Karpas-422 (cell line): ENCODE measurements at regions not wholly inside any gene's neighbourhood (a gene's known extent, or its start where the extent isn't known, plus 50 kb on each side); places are given as distances from the start of the nearest gene placed in this dataset.

Experiments
- DNase-seq: peaks from one replicate; pipeline ENCODE4 v3.0.0-alpha.2; 2015
- H2AFZ ChIP-seq: fragments of 200-600 bp; sonication (generic); 2 replicates; pipeline ENCODE4 v1.6.1; 2014; ENCODE audit warnings: antibody characterized with exemption, low read length, mixed read lengths
- H3K27ac ChIP-seq: fragments of 200-600 bp; sonication (generic); 2 replicates; pipeline ENCODE4 v1.5.1; 2014; ENCODE audit warnings: mild to moderate bottlenecking, low read length, moderate library complexity
- H3K27me3 ChIP-seq: fragments of 200-600 bp; sonication (generic); 2 replicates; pipeline ENCODE4 v1.6.1; 2014; ENCODE audit warnings: low read length, mixed read lengths
- H3K36me3 ChIP-seq: fragments of 200-600 bp; sonication (generic); 2 replicates; pipeline ENCODE4 v1.6.1; 2014; ENCODE audit warnings: low read length, mixed read lengths; ENCODE audit not compliant: insufficient read depth
- H3K4me1 ChIP-seq: fragments of 200-600 bp; sonication (generic); 2 replicates; pipeline ENCODE4 v1.6.1; 2014; ENCODE audit warnings: mild to moderate bottlenecking, low read length, mixed read lengths
- H3K4me2 ChIP-seq: fragments of 200-600 bp; sonication (generic); 2 replicates; pipeline ENCODE4 v1.6.1; 2014; ENCODE audit warnings: low read length, low read depth, mild to moderate bottlenecking; ENCODE audit not compliant: poor library complexity, severe bottlenecking
- H3K4me3 ChIP-seq: fragments of 200-600 bp; sonication (generic); 2 replicates; pipeline ENCODE4 v1.5.1; 2014; ENCODE audit warnings: mild to moderate bottlenecking, antibody characterized with exemption, low read length, mixed read lengths
- H3K79me2 ChIP-seq: fragments of 200-600 bp; sonication (generic); 2 replicates; pipeline ENCODE4 v1.6.1; 2014; ENCODE audit warnings: mild to moderate bottlenecking, low read length, mixed read lengths
- H3K9ac ChIP-seq: fragments of 200-600 bp; sonication (generic); 2 replicates; pipeline ENCODE4 v1.6.0; 2014; ENCODE audit warnings: low read length
- H3K9me2 ChIP-seq: fragments of 200-600 bp; sonication (generic), shearing (Covaris generic); replicated peaks from 2 replicates; pipeline ENCODE4 v1.6.0; 2014; ENCODE audit warnings: mild to moderate bottlenecking, low read length, moderate library complexity; ENCODE audit not compliant: insufficient read depth
- H3K9me3 ChIP-seq: fragments of 300-700, 200-600 bp; sonication (generic); 2 replicates; pipeline ENCODE4 v1.6.1; 2014; ENCODE audit warnings: low read length, mixed read lengths
- H4K20me1 ChIP-seq: fragments of 200-600 bp; sonication (generic); 2 replicates; pipeline ENCODE4 v1.6.1; 2014; ENCODE audit warnings: mild to moderate bottlenecking, antibody characterized with exemption, low read length, low read depth; ENCODE audit not compliant: insufficient read depth

DNA sequence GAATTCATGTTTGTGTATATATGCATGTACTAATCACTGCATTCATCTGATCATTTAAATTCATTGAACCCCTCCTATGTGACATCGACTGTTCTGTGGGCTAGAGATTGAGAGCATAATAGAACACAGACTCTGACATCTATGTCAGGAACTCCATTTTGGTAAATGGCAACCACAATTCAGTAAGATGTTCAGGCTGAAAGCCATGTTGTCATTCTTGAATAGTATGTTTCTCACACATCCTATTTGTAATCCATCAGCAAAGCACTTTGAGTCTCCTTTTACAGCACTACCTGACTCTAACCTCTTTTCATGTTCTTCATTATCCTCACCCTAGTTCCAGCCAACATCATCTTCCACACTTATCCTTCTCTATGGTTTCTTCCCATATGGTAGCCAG lies 413.8 kb upstream of the MEX3C start:
- Histone ChIP-seq H2AFZ (no peak overlapping the region), H3K9me3 (no peaks in the 10 kb centered on the region), H3K27ac (no peak overlapping the region), H3K27me3 (no peaks in the 10 kb centered on the region), H3K9ac (no peak overlapping the region), H3K79me2 (no peaks in the 10 kb centered on the region), H3K4me2 (no peak overlapping the region), H3K36me3 (no peaks in the 10 kb centered on the region), H3K4me3 (no peak overlapping the region), H4K20me1 (no peaks in the 10 kb centered on the region), H3K9me2 (no peaks in the 10 kb centered on the region), H3K4me1 (no peaks in the 10 kb centered on the region)
- DNase-seq: no peak

DNA sequence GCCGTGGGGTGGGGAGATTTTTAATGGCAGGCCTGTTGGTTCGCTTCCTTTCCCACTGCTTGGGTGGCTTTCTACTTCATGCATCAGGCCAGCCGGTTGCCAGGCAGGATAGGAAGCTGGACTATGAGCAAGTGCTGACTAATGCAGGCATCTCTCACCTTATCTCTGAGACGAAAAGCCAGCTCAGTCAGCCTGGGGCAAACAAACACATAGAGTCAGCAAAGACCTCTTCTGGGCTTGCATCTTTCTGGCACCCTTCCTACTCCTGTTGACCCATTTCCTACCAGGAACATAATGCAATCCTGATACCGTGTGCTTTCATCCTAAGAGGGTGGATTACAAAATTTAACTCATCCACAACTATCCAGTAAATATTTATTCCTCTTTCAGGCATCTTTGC lies 416.6 kb upstream of the MEX3C start:
- H3K9me2 ChIP-seq: no peaks in the 10 kb centered on the region
- H3K27me3 ChIP-seq: no peaks in the 10 kb centered on the region
- H3K9me3 ChIP-seq: no peaks in the 10 kb centered on the region
- no peak overlapping the region for H3K27ac ChIP-seq
- H3K4me3 ChIP-seq: no peak overlapping the region
- H3K4me2 ChIP-seq: no peak overlapping the region
- H3K36me3 ChIP-seq: no peaks in the 10 kb centered on the region
- no peak for DNase-seq
- no peaks in the 10 kb centered on the region for H3K79me2 ChIP-seq
- no peak overlapping the region for H2AFZ ChIP-seq
- no peaks in the 10 kb centered on the region for H3K4me1 ChIP-seq
- H4K20me1 ChIP-seq: no peaks in the 10 kb centered on the region
- H3K9ac ChIP-seq: no peak overlapping the region

DNA sequence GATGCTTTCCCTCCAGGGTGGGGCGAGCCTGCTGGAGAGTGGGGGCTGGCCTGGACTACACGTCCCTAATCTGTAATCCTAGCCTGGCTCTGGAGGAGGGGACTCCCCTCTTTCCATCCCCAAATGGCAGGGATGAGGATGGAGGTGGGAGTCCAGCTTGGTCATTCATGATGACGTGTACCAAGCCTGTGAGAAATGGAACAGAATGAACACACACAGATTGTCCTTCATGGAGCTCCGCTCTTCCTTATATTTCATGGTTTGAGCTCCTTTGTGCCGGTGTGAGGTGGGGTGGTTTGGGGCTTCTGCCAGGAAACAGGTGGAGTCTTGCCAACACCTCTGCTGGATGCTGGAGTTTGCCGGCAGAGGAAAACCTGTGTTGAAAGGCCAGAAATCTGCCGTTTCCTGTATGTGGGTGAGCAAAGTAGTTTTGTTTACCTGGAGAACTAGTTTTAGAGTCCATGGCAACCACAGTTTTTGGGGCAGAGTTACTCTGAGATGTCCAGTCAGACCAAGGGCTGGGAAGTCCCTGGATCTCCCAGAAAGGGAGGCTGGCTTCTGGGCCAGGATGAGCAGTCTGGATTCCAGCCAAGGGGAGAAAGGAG lies 417.6 kb upstream of the MEX3C start:
- Histone ChIP-seq H3K9me2 (no peaks in the 10 kb centered on the region), H3K9ac (no peak overlapping the region), H3K4me3 (no peak overlapping the region), H4K20me1 (no peaks in the 10 kb centered on the region), H3K27me3 (no peaks in the 10 kb centered on the region), H3K4me2 (no peak overlapping the region), H3K27ac (no peak overlapping the region), H3K79me2 (no peaks in the 10 kb centered on the region), H3K4me1 (no peaks in the 10 kb centered on the region), H3K36me3 (no peaks in the 10 kb centered on the region), H3K9me3 (no peaks in the 10 kb centered on the region), H2AFZ (no peak overlapping the region)
- DNase-seq: no peak

DNA sequence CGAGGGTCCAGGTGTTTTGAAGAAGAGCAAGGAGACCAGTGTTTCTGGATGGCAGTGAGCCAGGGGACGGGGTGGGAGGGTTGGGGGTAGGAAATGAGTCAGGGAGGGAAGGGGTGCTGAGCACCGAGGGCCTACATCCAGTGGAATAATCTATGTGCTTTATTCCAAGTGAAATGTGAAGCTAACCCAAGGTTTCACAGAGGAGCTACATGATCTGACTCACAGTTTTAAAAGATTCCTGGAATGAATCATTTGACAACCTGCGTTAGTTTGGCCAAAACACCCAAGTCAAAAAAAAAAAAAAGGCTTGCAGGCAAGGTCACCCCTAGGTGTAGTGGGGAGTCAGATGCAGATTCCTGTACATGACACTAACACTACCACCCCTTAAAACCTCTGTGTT lies 419.7 kb upstream of the MEX3C start:
- Histone ChIP-seq H3K27me3 (no peaks in the 10 kb centered on the region), H3K4me2 (no peak overlapping the region), H2AFZ (no peak overlapping the region), H3K4me3 (no peak overlapping the region), H4K20me1 (no peaks in the 10 kb centered on the region), H3K9me3 (no peaks in the 10 kb centered on the region), H3K9me2 (no peaks in the 10 kb centered on the region), H3K79me2 (no peaks in the 10 kb centered on the region), H3K27ac (no peak overlapping the region), H3K9ac (no peak overlapping the region), H3K4me1 (no peaks in the 10 kb centered on the region), H3K36me3 (no peaks in the 10 kb centered on the region)
- DNase-seq: no peak

DNA sequence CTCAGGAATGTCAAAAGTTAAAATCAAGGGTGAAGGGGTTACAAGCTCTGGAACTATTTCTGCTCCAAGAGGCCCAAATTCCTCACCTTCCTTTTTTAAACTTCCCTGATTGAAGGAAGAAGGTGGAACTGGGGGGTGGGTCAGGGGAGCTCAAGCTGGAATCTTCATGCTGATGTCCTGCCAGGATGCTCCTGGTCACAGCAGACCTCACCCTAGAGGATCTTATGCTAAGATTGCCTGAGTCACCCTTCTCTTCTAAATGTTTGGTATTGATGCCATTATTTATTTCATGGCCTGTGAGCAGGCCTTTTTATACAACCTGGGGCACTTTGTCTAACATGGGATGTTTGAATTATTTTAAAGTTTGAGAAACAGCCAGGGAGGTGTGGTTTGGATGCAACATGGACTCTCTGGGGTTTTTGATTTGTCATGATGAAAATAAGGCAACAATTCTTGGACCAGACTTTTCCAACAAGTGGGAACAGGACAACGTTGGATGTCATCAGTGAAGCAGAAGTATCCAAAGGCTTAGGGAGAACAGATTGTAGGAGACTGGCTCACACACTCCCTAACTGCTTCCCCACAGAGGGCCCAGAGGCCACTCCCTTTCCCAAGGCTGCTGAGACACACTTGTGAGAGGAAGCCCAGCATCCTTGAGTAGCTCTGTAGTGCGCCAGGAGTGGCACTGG lies 420.2 kb upstream of the MEX3C start:
- no peak overlapping the region for H3K9ac ChIP-seq
- no peaks in the 10 kb centered on the region for H3K9me3 ChIP-seq
- H3K4me1 ChIP-seq: no peaks in the 10 kb centered on the region
- no peaks in the 10 kb centered on the region for H3K79me2 ChIP-seq
- H3K4me2 ChIP-seq: no peak overlapping the region
- H3K9me2 ChIP-seq: no peaks in the 10 kb centered on the region
- no peaks in the 10 kb centered on the region for H3K27me3 ChIP-seq
- no peak overlapping the region for H2AFZ ChIP-seq
- H4K20me1 ChIP-seq: no peaks in the 10 kb centered on the region
- no peak overlapping the region for H3K4me3 ChIP-seq
- no peak overlapping the region for H3K27ac ChIP-seq
- no peaks in the 10 kb centered on the region for H3K36me3 ChIP-seq
- no peak for DNase-seq

DNA sequence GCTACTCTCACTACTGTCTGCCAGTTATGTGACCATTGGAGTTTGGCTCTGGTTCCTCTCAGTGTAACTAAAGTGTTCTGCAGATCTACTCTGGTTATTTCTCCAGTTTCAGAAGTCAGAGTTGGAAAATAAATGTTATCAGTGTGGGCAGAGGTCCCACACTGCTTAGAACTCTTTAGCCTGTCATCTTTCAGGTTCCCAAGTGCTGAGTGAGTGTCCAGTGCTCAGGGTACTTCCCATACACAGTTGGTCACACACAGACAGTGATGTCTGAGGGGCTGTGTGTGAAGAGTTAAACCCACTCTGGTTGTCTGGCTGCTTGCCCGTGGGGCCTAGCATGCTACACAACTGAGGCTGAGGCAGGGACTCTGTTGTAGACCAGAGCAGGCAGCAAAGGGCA lies 421.8 kb upstream of the MEX3C start:
- Histone ChIP-seq H3K9ac (no peak overlapping the region), H3K4me3 (no peak overlapping the region), H3K9me2 (no peaks in the 10 kb centered on the region), H3K4me1 (no peaks in the 10 kb centered on the region), H4K20me1 (no peaks in the 10 kb centered on the region), H3K4me2 (no peak overlapping the region), H3K27me3 (no peaks in the 10 kb centered on the region), H3K36me3 (no peaks in the 10 kb centered on the region), H3K79me2 (no peaks in the 10 kb centered on the region), H3K27ac (no peak overlapping the region), H2AFZ (no peak overlapping the region), H3K9me3 (no peaks in the 10 kb centered on the region)
- no peak for DNase-seq

DNA sequence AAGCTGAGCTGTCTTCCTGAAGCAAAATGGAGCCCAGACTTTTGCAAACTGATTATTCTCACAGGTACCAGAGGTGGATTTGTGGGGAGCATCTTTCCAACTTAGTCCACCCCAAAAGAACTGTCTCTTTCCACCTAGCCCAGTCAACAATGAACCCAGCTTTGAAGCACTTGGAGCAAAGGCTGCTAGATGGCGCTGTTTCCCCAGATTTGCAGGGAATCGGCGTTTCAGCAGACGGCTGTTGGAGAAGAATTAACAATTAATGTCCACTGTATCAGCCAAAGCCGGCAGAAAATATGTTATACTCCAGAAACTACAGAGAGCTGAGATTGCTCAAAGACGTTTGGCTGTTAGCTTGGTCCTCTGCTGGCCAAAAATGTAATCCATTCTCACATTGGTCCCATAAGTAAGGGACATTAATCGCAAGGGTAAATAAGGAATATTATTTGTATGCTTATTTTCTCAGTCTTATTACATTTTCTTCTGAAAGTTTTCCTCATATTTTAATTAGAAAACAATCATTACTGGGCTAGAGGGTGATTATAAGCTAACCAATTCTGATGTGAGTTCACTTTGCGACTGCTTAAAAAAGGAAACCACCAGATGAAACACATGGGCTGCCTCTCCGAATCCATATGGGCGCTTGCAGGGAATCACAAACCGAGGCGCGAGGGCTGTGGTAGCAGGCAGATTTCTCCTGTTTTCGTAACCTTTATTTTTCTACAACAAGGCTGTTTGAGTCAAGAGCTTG lies 423.8 kb upstream of the MEX3C start:
- no peaks in the 10 kb centered on the region for H3K79me2 ChIP-seq
- no peaks in the 10 kb centered on the region for H4K20me1 ChIP-seq
- no peak overlapping the region for H3K27ac ChIP-seq
- H3K9me3 ChIP-seq: no peaks in the 10 kb centered on the region
- H3K4me1 ChIP-seq: no peaks in the 10 kb centered on the region
- H3K4me3 ChIP-seq: no peak overlapping the region
- DNase-seq: peak; percentile 82
- H3K4me2 ChIP-seq: no peak overlapping the region
- H3K27me3 ChIP-seq: no peaks in the 10 kb centered on the region
- H3K36me3 ChIP-seq: no peaks in the 10 kb centered on the region
- H3K9me2 ChIP-seq: no peaks in the 10 kb centered on the region
- H2AFZ ChIP-seq: no peak overlapping the region
- H3K9ac ChIP-seq: no peak overlapping the region

DNA sequence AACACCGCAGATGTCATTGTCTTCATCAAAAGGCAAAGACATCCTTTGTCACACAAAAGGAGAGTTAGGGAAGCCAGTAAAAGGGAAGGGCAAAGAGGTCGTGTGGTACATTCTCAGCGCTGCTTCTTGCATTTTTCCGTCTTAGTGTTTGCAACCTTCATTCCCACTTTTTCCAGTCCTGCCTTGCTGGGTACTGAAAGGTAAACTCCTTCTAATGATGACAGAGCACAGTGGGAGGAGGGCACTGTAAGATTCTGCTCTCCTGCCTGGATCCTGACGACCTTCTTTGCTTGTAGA lies 424.3 kb upstream of the MEX3C start:
- Histone ChIP-seq H3K4me2 (no peak overlapping the region), H3K9me2 (no peaks in the 10 kb centered on the region), H3K27ac (no peak overlapping the region), H3K9me3 (no peaks in the 10 kb centered on the region), H3K36me3 (no peaks in the 10 kb centered on the region), H3K9ac (no peak overlapping the region), H4K20me1 (no peaks in the 10 kb centered on the region), H3K27me3 (no peaks in the 10 kb centered on the region), H3K4me1 (no peaks in the 10 kb centered on the region), H2AFZ (no peak overlapping the region), H3K4me3 (no peak overlapping the region), H3K79me2 (no peaks in the 10 kb centered on the region)
- no peak for DNase-seq
